Activated T-cell treated with anti-CD3 and anti-CD28 coated beads, Interleukin-2, amount 50 U/mL, for 72 hours (primary cell): ENCODE measurements at regions not wholly inside any gene's neighbourhood (a gene's known extent, or its start where the extent isn't known, plus 50 kb on each side); places are given as distances from the start of the nearest gene placed in this dataset.
"Not testable (repeated sequence)": the region's sequence is repeated elsewhere in the genome, so short reads cannot be mapped to it uniquely, and the experiment has no call there.

Experiments
- ATAC-seq, 2 donors: fragments of 150-1000 bp; cut with Tn5 transposase; replicated peaks in 1 of 2; 2 replicates each; pipeline ENCODE4 v1.10.0; 2021; ENCODE audit warnings: moderate library complexity in 2 of 2, mild to moderate bottlenecking in 1 of 2
- DNase-seq, 2 donors: peaks; one replicate each; pipeline ENCODE4 v3.0.0; 2021 to 2022; ENCODE audit warnings: mixed read lengths in 1 of 2
- H3K27ac Mint-ChIP-seq: one replicate; pipeline ENCODE4 v1.8.0; 2022; ENCODE audit warnings: mild to moderate bottlenecking, moderate library complexity, mixed read lengths
- H3K27me3 Mint-ChIP-seq: one replicate; pipeline ENCODE4 v1.8.0; 2022; ENCODE audit warnings: low read depth, mixed read lengths
- H3K36me3 Mint-ChIP-seq, 2 donors: one replicate each; pipeline ENCODE4 v1.8.0; 2022; ENCODE audit warnings: mixed read lengths in 2 of 2, mild to moderate bottlenecking in 1 of 2; ENCODE audit not compliant: insufficient read depth in 2 of 2
- H3K4me1 Mint-ChIP-seq: one replicate; pipeline ENCODE4 v1.8.0; 2022; ENCODE audit warnings: low read depth, mixed read lengths
- H3K4me3 Mint-ChIP-seq, 2 donors: one replicate each; pipeline ENCODE4 v1.8.0; 2022; ENCODE audit warnings: mild to moderate bottlenecking in 2 of 2, mixed read lengths in 2 of 2, moderate library complexity in 2 of 2
- H3K9me3 Mint-ChIP-seq, 2 donors: one replicate each; pipeline ENCODE4 v1.8.0; 2022; ENCODE audit warnings: mixed read lengths in 2 of 2

DNA sequence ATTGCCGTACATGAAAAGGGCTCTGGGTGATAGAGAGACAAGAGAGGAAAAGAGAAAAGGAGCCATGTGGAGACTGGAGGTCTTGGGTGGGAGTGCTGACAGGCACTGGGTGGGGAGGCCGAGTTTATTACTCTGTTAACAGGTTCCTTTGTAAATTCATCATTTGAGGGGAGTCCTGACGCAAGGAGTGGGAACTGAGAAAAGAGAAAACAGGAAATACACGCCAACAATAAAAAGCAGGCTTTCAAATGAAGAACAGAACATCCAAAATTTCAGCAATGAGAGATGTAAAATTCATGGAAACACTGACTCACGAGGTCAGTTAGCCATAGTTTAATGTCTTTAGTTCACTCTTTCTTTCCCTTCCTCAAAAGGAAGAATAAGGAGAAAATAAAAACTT, 342.8 kb downstream of the TMEM167A start:
- DNase-seq (no peak), ATAC-seq (no peak)
- Mint-ChIP-seq H3K27me3 (no peaks in the 10 kb centered on the region), H3K9me3 (peaks cover 0 to 1% of the 10 kb centered on the region in 2 donors), H3K4me3 (no peak overlapping the region), H3K36me3 (peaks cover 0 to 3% of the 10 kb centered on the region in 2 donors), H3K4me1 (no peaks in the 10 kb centered on the region), H3K27ac (no peak overlapping the region)

DNA sequence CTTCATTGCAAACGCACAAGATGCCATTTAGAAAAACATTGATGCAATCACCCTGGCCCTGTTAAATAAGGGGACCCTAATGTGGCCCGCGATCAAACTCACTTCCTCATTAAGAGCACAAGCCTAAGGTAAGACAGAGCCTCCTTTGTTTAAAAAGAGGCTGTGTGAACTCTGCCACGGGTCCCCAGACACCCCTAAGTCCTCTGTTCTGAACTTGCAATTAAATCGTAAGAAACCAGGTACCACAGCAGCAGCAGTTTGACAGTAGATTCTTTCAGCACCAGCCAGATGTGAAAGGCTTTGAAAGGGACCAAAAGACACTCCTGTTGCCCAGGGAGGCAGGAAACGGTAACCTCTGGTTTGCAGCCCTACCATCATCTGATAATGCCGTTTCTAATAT, 346.3 kb downstream of the TMEM167A start:
- ATAC-seq (no peak), DNase-seq (no peak)
- Mint-ChIP-seq H3K27me3 (no peaks in the 10 kb centered on the region), H3K36me3 (peaks cover 2 to 5% of the 10 kb centered on the region in 2 donors), H3K27ac (no peak overlapping the region), H3K9me3 (peaks cover 1 to 3% of the 10 kb centered on the region in 2 donors), H3K4me3 (no peak overlapping the region), H3K4me1 (peaks cover 9% of the 10 kb centered on the region)

DNA sequence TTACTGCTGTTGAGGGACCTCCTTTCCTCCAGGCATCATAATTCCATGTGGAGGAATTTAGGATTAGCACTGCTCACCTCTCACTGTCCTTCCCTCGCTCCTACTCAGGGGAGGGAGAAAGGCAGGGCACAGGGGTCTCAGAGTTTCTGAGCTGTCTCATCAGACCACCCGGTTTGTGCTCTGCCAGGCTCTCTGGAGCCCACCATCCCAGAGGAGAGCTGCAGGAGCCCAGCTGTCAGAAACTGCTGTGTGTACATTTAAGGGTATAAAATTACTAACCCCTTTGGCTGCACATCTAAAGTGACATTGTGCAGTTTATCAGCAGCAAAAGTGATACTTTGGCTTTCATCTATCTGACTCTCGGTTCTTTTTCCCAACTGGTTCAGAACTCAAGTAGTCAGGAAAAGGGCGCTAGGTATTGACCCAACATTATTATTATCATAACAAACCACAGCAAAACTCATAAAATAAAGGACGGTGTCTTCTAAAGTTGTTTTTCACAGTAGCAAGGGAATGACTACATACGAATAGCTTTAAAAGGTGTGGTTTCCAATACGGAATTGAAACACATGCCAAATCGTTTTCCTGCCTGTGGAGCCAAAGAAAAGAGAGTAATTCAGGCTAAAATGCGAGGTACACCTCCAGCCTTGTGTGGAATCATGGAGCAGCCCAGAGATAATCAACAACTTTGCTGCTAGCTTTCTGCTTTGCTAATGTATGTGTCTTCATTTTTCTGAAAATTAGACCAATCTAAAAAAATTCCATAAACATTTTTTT, 348.1 kb downstream of the TMEM167A start:
- no peak for DNase-seq
- ATAC-seq: no peak
- H3K4me3 Mint-ChIP-seq: no peak overlapping the region
- peaks cover 1 to 3% of the 10 kb centered on the region in 2 donors for H3K9me3 Mint-ChIP-seq
- H3K4me1 Mint-ChIP-seq: peaks cover 9% of the 10 kb centered on the region
- peaks cover 2 to 5% of the 10 kb centered on the region in 2 donors for H3K36me3 Mint-ChIP-seq
- no peaks in the 10 kb centered on the region for H3K27me3 Mint-ChIP-seq
- H3K27ac Mint-ChIP-seq: no peak overlapping the region

DNA sequence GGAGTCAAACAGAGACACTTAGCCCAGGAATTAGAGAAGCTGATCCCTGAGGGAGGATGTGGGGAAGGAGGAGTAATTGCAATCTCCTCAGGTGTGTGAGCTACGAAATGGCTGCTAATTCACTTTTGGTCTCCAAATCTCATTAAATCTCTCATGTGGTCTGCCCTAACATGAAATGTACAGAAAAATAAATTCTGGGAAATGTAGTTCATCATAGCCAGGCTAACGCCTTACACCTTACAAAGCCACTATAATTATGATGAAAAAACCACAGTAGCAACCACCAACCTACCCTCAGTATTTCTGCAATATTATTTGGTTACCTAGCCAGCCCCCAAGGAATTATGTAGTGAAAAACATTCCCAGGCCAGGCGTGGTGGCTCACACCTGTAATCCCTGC, 354.0 kb downstream of the TMEM167A start:
- DNase-seq: no peak
- no peak for ATAC-seq
- Mint-ChIP-seq H3K36me3 (peaks cover 2% of the 10 kb centered on the region in 2 donors), H3K4me3 (no peak overlapping the region), H3K27ac (no peak overlapping the region), H3K27me3 (peaks cover 6% of the 10 kb centered on the region), H3K9me3 (peaks cover 0 to 3% of the 10 kb centered on the region in 2 donors), H3K4me1 (peaks cover 14% of the 10 kb centered on the region)

DNA sequence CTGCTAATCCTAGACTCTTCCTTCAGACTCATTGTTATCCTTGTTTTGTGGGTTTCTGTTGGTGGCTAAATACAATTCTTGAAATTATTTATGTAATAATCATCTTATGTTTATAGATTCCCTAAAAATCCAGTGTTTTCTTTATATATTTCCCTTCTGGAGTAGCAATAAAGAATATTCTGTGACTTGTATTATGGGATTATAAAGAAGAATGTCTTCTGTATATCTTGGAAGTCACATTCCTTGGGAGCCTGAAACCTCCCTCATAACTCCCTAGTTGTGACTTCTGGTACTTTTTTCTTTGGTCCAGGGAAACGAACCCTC, 356.1 kb downstream of the TMEM167A start:
- H3K36me3 Mint-ChIP-seq: no peaks in the 10 kb centered on the region
- no peak overlapping the region for H3K27ac Mint-ChIP-seq
- no peaks in the 10 kb centered on the region for H3K9me3 Mint-ChIP-seq
- no peak overlapping the region for H3K4me3 Mint-ChIP-seq
- no peak for ATAC-seq
- H3K4me1 Mint-ChIP-seq: peaks cover 4% of the 10 kb centered on the region
- no peak for DNase-seq
- peaks cover 6% of the 10 kb centered on the region for H3K27me3 Mint-ChIP-seq

DNA sequence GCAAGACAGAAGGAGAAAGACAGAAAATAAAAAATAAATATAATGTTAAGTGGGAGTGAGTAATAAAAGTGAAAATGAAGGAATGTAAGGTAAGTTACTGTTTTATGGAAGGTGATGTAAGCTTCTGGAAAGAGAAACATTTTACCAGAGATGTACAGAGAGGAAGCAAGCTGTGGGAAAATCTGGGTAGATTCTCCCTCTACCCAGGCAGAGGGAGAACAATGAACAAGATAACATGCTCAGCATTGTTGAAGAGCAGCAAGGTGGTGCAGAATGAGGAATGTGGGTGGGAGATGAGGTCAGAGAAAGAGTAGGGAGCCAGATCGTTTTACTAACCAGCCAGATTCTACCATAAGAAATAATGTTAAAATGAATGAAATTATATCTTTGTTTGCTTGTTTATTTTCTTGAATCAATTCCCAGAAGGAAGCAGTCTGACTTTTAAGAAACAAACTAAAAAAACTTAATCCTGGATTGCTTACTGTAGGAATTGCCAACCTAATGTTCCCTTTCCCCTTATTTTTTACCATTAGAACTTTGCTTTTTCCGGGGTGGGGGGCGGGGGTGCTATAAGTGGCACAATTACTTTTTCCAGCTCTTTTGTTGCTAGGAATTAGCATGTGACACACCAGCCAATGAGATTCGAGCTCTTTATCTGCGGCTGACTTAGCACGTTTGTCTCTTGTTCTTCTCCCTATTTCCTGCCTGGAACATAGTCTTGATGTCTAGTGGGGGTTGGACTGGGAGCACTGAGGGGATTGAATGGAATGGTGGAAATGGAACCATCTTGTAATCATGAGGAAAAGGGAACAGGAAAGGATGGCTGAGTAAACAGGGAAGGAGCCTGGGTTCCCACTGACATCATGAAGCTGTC, 356.7 kb downstream of the TMEM167A start:
- Mint-ChIP-seq H3K36me3 (no peaks in the 10 kb centered on the region), H3K27ac (no peak overlapping the region), H3K9me3 (no peaks in the 10 kb centered on the region), H3K27me3 (peaks cover 6% of the 10 kb centered on the region), H3K4me3 (no peak overlapping the region), H3K4me1 (peaks cover 4% of the 10 kb centered on the region)
- ATAC-seq (no peak), DNase-seq (no peak)

DNA sequence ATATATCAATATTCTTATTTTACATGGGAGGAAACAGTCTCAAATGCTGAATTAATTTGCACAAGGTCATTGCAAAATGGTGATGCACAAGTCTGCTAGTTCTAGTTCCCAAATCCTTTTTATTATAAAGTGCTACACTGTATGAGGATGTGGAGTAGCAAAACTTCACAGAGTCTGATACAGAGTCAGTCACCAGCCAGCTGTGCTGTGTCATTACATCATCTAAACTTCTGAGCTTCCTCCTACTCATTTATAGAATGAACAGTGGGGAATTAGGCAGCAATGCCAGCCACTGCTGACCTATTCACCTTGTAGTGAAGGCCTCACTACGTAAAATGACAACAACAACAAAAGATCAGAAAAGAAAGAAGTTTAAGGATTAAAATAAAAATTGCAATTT, 357.8 kb downstream of the TMEM167A start:
- H3K9me3 Mint-ChIP-seq: no peaks in the 10 kb centered on the region
- H3K36me3 Mint-ChIP-seq: no peaks in the 10 kb centered on the region
- no peak overlapping the region for H3K4me3 Mint-ChIP-seq
- peaks cover 4% of the 10 kb centered on the region for H3K4me1 Mint-ChIP-seq
- DNase-seq (no peak), ATAC-seq (peak; percentile 25 to 64)
- H3K27ac Mint-ChIP-seq: no peak overlapping the region
- H3K27me3 Mint-ChIP-seq: peaks cover 6% of the 10 kb centered on the region

DNA sequence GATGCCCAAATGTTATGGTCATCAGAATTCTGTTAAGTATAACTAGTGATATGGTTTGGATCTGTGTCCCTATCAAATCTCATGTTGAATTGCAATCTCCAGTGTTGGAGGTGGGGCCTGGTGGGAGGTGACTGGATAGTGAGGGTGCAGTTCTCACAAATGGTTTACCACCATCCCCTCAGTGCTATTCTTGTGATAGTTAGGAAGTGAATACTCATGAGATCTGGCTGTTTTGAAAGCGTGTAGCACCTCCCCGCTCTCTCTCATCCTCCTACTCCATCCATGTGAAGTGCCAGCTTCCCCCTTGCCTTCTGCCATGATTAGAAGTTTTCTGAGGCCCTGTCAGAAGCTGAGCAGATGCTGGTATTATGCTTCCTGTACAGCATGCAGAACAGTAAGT, 359.5 kb downstream of the TMEM167A start:
- H3K4me3 Mint-ChIP-seq: no peak overlapping the region
- H3K9me3 Mint-ChIP-seq: peaks cover 0 to 2% of the 10 kb centered on the region in 2 donors
- peaks cover 6% of the 10 kb centered on the region for H3K27me3 Mint-ChIP-seq
- H3K36me3 Mint-ChIP-seq: no peaks in the 10 kb centered on the region
- DNase-seq: no peak
- no peak overlapping the region for H3K27ac Mint-ChIP-seq
- H3K4me1 Mint-ChIP-seq: peaks cover 4% of the 10 kb centered on the region
- ATAC-seq: no peak

DNA sequence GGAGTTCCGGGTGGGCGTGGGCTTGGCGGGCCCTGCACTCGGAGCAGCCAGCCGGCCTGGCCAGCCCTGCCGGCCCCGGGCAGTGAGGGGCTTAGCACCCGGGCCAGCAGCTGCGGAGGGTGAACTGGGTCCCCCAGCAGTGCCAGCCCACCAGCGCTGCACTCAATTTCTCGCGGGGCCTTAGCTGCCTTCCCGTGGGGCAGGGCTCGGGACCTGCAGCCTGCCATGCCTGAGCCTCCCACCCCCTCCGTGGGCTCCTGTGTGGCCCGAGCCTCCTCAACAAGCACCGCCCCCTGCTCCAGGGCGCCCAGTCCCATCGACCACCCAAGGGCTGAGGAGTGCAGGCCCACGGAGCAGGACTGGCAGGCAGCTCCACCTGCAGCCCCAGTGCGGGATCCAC, 362.5 kb downstream of the TMEM167A start:
- not testable (repeated sequence) for DNase-seq, H3K9me3 Mint-ChIP-seq, H3K4me1 Mint-ChIP-seq, H3K27me3 Mint-ChIP-seq, ATAC-seq, H3K27ac Mint-ChIP-seq, H3K4me3 Mint-ChIP-seq, H3K36me3 Mint-ChIP-seq

DNA sequence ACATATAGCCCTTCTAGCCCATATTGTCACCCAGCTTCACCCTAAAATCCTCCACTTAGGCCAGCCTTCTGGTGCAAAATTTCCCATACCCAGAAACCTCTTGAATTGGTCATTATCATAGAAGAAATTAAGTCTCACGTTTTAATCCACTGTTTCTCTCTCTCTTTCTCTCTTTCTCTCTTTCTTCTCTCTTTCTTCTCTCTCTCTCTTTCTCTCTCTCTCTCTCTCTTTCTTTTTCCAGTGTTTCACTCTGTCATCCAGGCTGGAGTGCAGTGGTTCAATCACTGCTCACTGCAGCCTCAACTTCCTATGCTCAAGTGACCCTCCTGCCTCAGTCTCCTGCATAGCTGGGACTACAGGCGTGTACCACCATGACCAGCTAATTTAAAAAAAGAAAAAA, 363.4 kb downstream of the TMEM167A start:
- no peak overlapping the region for H3K27ac Mint-ChIP-seq
- DNase-seq (no peak), ATAC-seq (no peak)
- no peak overlapping the region for H3K4me3 Mint-ChIP-seq
- H3K27me3 Mint-ChIP-seq: no peaks in the 10 kb centered on the region
- H3K9me3 Mint-ChIP-seq: peaks cover 0 to 2% of the 10 kb centered on the region in 2 donors
- H3K4me1 Mint-ChIP-seq: no peaks in the 10 kb centered on the region
- no peaks in the 10 kb centered on the region for H3K36me3 Mint-ChIP-seq

DNA sequence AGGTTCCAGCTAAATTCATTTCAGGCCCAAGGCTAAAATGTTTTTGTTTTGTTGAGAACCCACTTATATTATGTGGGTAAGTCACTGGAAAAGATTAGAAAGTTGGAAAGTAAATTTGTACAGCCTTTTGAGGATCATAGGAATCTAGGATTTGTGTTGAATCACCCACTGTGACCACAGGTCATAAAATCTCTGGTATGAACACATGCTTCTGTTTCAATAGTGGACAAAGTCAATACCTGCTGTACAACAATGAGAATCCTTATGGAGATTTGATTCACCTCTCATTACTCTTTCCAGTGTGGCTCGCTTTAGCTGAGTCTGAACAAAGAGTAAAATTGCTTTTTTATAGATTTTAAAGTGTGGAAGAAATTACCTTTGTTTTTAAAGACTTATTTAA, 369.5 kb downstream of the TMEM167A start:
- ATAC-seq: no peak
- DNase-seq: no peak
- Mint-ChIP-seq H3K9me3 (peaks cover 0 to 2% of the 10 kb centered on the region in 2 donors), H3K27ac (no peak overlapping the region), H3K36me3 (peaks cover 0 to 2% of the 10 kb centered on the region in 2 donors), H3K4me1 (no peaks in the 10 kb centered on the region), H3K27me3 (no peaks in the 10 kb centered on the region), H3K4me3 (no peak overlapping the region)

DNA sequence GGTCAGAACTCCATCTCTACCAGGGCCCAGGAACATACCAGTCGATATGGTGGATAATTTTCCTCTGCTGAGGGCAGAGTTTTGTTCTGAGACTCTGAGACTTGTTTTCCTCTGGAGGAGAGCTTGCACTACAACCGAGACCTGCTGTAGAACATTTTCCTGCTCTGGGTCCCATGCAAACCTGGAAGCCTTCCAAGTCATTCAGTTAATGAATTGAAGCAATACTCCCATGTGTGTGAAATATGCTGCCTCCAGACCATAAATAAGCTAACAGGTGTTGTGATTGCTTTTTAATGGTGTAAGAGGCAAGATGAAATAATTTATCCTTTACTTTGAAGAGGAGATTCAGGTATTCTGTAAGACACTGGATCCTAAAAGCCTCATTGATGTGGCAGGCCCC, 372.8 kb downstream of the TMEM167A start:
- ATAC-seq: no peak
- peaks cover 0 to 2% of the 10 kb centered on the region in 2 donors for H3K9me3 Mint-ChIP-seq
- H3K27me3 Mint-ChIP-seq: peaks cover 4% of the 10 kb centered on the region
- no peak overlapping the region for H3K27ac Mint-ChIP-seq
- no peak for DNase-seq
- no peaks in the 10 kb centered on the region for H3K4me1 Mint-ChIP-seq
- peaks cover 0 to 2% of the 10 kb centered on the region in 2 donors for H3K36me3 Mint-ChIP-seq
- no peak overlapping the region for H3K4me3 Mint-ChIP-seq

DNA sequence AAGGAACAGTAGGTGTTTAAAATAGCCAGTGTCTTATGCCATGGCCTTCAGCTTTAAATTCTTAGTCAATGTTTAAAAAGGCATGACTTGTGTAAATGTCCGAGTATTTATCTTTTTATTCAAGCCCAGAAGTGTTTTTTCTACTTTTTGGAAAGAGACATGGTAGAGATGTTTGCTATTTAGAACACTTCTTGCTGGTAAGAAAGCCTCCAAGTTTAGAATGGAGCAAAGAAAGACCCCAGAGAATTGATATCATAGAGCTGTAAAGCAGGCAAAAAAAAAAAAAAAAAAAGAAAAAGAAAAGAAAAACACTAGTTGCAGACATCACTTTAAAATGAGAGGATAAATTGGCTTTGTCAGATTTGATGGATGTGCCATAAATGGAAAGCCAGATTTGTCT, 375.1 kb downstream of the TMEM167A start:
- no peaks in the 10 kb centered on the region for H3K4me1 Mint-ChIP-seq
- no peak for ATAC-seq
- DNase-seq: no peak
- H3K27me3 Mint-ChIP-seq: peaks cover 12% of the 10 kb centered on the region
- H3K27ac Mint-ChIP-seq: no peak overlapping the region
- H3K9me3 Mint-ChIP-seq: peaks cover 0 to 2% of the 10 kb centered on the region in 2 donors
- peaks cover 0 to 2% of the 10 kb centered on the region in 2 donors for H3K36me3 Mint-ChIP-seq
- no peak overlapping the region for H3K4me3 Mint-ChIP-seq
